ENCODE measurements at regions not wholly inside any gene's neighbourhood (a gene's known extent, or its start where the extent isn't known, plus 50 kb on each side); places are given as distances from the start of the nearest gene placed in this dataset.

DNA sequence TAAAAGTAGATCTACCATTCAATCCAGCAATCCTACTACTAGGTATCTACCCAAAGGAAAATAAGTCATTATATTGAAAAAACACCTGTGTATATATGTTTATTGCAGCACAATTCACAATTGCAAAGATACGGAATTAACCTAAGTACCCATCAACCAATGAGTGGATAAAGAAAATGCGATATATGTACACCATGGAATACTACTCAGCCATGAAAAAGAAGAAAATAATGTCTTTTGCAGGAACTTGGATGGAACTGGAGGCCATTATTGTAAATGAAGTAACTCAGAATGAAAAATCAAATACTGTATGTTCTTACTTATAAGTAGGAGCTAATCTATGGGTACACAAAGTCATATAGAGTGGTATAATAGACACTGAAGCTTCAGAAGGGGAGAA lies 63.4 kb upstream of the PITX1 start:
- H4K8ac ChIP-seq (replicated peaks; ENCODE audit: insufficient read length, low read depth, low read length), result no peak overlapping the region
- Mint-ChIP-seq H3K36me3 (ENCODE audit: insufficient read depth in 1 of 3, low read depth in 3 of 3) (no peaks in the 10 kb centered on the region), H3K4me3 (no peak overlapping the region), H3K27me3 (ENCODE audit: low read depth) (peaks cover 41% of the 10 kb centered on the region), H3K4me1 (peaks cover 2 to 3% of the 10 kb centered on the region in 2 experiments; a peak in 2 of 4 replicates), H3K27ac (no peak overlapping the region), H3K9me3 (no peaks in the 10 kb centered on the region)
- no peak overlapping the region for H4K91ac ChIP-seq (ENCODE audit: insufficient read length, low read depth, low read length)
- no peak overlapping the region for H2BK15ac ChIP-seq (ENCODE audit: low read depth, low read length)
- H3K27me3 ChIP-seq (ENCODE audit: insufficient read depth, low read length), result no peaks in the 10 kb centered on the region
- H2BK12ac ChIP-seq (ENCODE audit: insufficient read length, low read depth, low read length), result no peak overlapping the region
- no peak overlapping the region for H4K5ac ChIP-seq (ENCODE audit: insufficient read length, low read depth, low read length)
- H3K9me3 ChIP-seq (ENCODE audit: control insufficient read depth, low read depth, low read length), result no peaks in the 10 kb centered on the region
- H3K79me1 ChIP-seq (ENCODE audit: insufficient read depth, low read depth, low read length, poor library complexity, severe bottlenecking), result no peaks in the 10 kb centered on the region
- no peak overlapping the region for H3K4me2 ChIP-seq (ENCODE audit: insufficient read depth, insufficient read length, low read length)
- no peak overlapping the region for H3K18ac ChIP-seq (ENCODE audit: insufficient read length, low read depth, low read length)
- no peak overlapping the region for H3K27ac ChIP-seq (ENCODE audit: insufficient read length, low read depth, low read length)
- H2AK5ac ChIP-seq (ENCODE audit: insufficient read length, low read length), result no peak overlapping the region
- no peak overlapping the region for H2BK5ac ChIP-seq (ENCODE audit: insufficient read length, low read length)
- no peaks in the 10 kb centered on the region for H3K79me2 ChIP-seq (ENCODE audit: insufficient read depth, low read length)
- no peak overlapping the region for H2AFZ ChIP-seq (ENCODE audit: low read length)
- no peak overlapping the region for H3K56ac ChIP-seq (ENCODE audit: insufficient read length, low read depth, low read length)
- no peak overlapping the region for H3K4ac ChIP-seq (ENCODE audit: low read depth, low read length)
- no peaks in the 10 kb centered on the region for H3K4me1 ChIP-seq (ENCODE audit: insufficient read depth, low read length)
- WGBS (ENCODE audit: extremely low coverage, insufficient read length, low lambda C conversion rate), result no CpG with 5 or more reads among the region's 2 CpGs
- H2BK20ac ChIP-seq (ENCODE audit: low read depth, low read length, poor library complexity, severe bottlenecking), result no peak overlapping the region
- no peaks in the 10 kb centered on the region for H4K20me1 ChIP-seq (ENCODE audit: control insufficient read depth, insufficient read depth, insufficient read length)
- no peak overlapping the region for H3K14ac ChIP-seq (ENCODE audit: insufficient read depth, low read length)
- TF ChIP-seq, protein P1, sequence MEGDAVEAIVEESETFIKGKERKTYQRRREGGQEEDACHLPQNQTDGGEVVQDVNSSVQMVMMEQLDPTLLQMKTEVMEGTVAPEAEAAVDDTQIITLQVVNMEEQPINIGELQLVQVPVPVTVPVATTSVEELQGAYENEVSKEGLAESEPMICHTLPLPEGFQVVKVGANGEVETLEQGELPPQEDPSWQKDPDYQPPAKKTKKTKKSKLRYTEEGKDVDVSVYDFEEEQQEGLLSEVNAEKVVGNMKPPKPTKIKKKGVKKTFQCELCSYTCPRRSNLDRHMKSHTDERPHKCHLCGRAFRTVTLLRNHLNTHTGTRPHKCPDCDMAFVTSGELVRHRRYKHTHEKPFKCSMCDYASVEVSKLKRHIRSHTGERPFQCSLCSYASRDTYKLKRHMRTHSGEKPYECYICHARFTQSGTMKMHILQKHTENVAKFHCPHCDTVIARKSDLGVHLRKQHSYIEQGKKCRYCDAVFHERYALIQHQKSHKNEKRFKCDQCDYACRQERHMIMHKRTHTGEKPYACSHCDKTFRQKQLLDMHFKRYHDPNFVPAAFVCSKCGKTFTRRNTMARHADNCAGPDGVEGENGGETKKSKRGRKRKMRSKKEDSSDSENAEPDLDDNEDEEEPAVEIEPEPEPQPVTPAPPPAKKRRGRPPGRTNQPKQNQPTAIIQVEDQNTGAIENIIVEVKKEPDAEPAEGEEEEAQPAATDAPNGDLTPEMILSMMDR (conservative IDR thresholded peaks at IDR 0.05), result no peak
- no peak overlapping the region for H3T11ph ChIP-seq (ENCODE audit: low read length)
- H3K23me2 ChIP-seq (ENCODE audit: insufficient read length, low read depth, low read length, poor library complexity, severe bottlenecking), result no peaks in the 10 kb centered on the region
- DNase-seq, result no peak
- no peak overlapping the region for H2BK120ac ChIP-seq (ENCODE audit: low read depth, low read length, poor library complexity, severe bottlenecking)
- no peak overlapping the region for H3K9ac ChIP-seq (ENCODE audit: extremely low read depth, insufficient read length, low read length)
- H3K23ac ChIP-seq (ENCODE audit: insufficient read length, low read depth, low read length), result no peak overlapping the region
